LNCAP (cell line): ENCODE measurements at regions not wholly inside any gene's neighbourhood (a gene's known extent, or its start where the extent isn't known, plus 50 kb on each side); places are given as distances from the start of the nearest gene placed in this dataset.
A peak's percentile ranks its signal among the peaks of the same experiment; 100 is the strongest.

Experiments
- CTCF ChIP-seq: fragments of 450-650 bp; IDR thresholded peaks from 2 replicates; pipeline ENCODE4 v1.5.1; 2017; ENCODE audit warnings: mild to moderate bottlenecking

- peak; percentile 76 for TF ChIP-seq CTCF
Measured at GRCh38 chr6:27161946-27162603, 85.4 kb upstream of the PRSS16 start.

- TF ChIP-seq CTCF: no peak
Measured at GRCh38 chr6:27163834-27164233, 83.7 kb upstream of the PRSS16 start.

GRCh38 chr6:27168108-27168507 is 79.4 kb upstream of the PRSS16 start:
- no peak for TF ChIP-seq CTCF

- TF ChIP-seq CTCF: no peak
Measured at GRCh38 chr6:27168586-27169443, 78.7 kb upstream of the PRSS16 start.

GRCh38 chr6:27174958-27175357 is 72.5 kb upstream of the PRSS16 start:
- TF ChIP-seq CTCF: no peak

- TF ChIP-seq CTCF: no peak
Measured at GRCh38 chr6:27176096-27176495, 71.4 kb upstream of the PRSS16 start.

GRCh38 chr6:27176523-27177484 is 70.7 kb upstream of the PRSS16 start:
- no peak for TF ChIP-seq CTCF
